ENCODE measurements at regions not wholly inside any gene's neighbourhood (a gene's known extent, or its start where the extent isn't known, plus 50 kb on each side); places are given as distances from the start of the nearest gene placed in this dataset.

DNA sequence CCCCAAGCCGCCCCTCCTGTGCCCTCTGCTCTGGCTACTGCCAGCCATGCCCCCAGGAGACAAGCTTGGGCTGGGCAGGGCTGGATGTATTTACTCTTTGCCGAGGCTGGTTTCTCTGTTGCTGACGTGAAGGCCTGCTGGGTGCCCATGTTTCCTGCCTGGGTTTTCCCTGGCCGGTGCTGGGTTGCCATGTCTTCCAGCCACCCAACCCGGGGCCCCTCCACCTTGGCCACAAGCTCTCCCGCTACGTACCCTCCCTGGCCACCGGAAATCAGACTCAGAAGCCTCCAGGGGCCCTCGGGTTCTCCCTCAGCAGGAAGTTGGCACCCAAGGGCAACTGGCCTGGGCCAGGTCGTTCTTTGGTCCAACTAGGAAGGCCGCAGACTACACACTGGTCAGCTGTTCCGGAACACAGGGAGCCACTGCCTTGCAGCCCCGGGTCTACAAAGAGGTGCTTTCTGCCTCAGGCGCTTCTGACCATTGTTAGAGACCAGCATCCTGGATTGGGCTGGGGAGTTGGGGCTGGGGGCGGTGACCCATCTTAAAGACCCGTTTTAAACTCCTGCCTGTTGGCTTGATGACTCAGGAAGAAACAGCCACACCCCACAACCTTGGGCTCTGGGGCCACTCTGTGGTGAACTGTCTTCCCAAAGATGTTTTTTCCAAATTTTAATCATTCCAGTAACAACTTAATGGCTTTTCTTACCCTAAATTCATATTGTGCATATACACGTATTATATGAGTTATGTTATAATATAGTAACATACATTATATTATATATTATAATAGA is 71.2 kb upstream of the RUNX3 start:
- DNase-seq (ENCODE audit: low spot score): no peak

DNA sequence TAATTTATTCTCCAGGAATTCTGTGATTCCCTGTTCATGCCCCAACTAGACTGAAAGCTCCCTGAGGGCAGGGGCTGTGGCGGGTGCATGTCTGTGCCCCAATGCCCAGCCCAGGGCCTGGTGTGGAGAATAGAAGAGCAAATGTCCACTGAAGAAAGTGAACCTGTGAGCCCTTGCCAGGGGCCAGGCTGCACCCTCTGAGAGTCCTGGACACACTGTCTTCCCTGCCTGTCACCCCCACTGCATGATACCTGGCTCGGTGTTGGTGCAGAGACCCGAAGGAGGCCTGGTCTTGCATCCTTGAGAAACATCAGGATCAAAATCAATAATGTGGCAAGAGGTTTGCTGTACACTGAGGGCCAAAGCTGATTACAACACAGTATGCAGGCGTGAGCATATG is 69.8 kb upstream of the RUNX3 start:
- DNase-seq (ENCODE audit: low spot score): no peak

DNA sequence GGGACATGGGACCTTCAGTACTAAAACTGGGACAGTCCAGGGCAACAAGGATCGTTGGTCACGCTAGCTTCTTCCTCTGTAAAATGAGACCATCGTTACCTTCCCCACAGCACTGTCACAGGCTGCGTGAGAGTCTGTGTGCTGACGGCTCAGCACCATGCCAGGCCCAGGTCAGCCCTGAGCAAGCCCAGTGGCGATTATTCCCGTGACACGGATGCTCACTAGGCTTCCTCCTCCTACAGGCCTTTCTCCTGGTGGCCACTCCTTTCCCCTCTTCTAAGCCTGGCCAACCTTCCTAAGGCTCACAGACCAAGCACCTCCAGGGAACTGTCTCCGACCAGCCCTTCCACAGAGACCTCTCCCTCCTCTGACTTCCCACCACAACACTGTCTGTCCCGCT is 69.3 kb upstream of the RUNX3 start:
- no peak for DNase-seq (ENCODE audit: low spot score)

DNA sequence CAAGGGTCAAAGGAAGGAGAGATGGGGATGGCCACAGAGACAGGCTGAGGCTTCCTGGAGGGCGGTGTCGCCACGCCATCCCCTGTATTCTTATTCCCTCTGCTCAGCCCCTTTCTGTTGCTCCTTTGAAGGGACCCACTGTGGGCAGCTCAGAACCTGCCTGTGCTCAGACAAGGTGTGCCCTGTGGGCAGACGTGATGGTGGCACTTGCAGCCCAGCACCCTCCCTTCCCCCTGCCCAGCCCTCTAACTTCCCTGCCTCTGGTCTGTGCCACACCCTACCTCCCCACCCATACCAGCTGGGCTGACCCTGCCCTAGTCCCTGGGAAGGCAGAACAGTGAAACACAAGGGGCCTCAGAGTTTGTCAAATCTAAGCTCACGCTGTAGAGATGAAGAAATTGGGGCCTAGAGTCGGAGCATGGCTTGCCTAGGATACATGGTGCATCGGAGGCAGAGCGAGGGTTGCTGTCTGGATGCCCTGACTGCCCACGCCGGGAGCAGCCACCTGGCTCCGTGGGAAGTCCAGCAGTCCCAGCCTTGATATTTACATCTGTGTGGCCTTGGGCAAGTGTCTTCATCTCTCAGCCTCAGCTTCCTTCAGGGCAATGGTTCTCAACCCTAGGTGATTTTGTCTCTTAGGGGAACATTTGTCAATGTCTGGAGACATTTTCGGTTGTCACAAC is 68.6 kb upstream of the RUNX3 start:
- no peak for DNase-seq (ENCODE audit: low spot score)

DNA sequence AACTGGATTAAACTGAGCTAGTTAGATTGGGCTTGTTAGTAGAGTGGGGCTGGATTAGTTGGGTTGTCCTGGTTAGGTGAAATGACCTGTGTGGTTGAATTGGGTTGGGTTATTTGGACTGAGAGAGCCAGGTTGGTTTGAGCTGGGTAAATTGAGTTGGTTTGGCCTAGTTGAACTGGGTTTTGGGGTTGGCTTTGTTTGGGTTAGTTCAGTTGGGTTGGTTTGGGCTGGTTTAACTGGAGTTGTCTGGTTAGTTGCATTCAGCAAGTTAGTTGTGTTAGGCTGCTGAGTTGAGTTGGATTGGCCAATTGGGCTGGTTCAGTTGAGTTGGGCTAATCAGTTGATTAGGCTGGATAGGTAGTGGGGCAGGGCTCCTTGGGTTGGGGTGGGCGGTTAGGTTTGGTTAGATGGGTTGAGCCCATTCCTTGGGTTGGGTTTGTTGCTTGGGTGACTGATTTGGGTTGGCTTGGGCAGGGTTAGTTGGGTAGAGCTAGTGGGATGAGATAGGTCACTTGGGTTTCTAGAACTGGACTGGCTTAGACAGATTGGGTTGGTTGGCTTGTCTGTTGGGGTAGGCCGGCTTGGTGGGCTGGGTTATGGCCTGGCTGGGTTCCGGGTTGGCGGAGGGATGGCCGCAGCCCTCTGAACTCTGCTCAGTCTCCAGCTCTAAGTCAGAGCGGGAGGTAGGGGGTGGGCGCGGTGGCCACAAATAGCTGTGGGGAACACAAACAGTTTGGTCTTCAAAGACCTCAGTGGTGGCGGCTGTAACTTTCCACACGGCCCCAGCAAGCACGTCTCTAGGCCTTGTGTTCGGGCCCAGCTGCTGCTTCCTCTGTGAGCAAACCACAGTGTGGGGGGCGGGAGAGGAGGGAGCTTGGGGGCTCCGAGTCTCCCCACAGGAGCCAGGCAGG is 67.2 kb upstream of the RUNX3 start:
- DNase-seq (ENCODE audit: low spot score): no peak

DNA sequence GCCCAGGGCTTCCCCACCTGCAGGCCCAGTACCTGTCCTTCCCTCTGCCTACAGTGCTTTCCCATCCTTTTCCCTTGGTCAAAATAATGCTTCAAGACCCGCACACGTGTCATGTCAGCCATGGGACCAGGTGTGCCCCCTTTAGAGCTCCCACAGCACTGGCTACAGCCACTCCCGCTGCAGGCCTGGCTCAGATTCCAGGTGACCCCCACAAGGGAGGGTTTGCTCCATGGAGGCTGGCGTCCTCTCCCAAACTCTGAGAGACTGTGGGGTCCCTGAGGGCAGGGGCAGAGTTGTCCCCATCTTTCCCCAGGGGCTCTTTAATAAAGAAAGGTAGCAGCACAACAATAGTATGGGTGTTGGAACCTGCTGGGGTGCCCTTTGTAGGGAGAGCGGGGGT is 66.4 kb upstream of the RUNX3 start:
- DNase-seq (ENCODE audit: low spot score): no peak

DNA sequence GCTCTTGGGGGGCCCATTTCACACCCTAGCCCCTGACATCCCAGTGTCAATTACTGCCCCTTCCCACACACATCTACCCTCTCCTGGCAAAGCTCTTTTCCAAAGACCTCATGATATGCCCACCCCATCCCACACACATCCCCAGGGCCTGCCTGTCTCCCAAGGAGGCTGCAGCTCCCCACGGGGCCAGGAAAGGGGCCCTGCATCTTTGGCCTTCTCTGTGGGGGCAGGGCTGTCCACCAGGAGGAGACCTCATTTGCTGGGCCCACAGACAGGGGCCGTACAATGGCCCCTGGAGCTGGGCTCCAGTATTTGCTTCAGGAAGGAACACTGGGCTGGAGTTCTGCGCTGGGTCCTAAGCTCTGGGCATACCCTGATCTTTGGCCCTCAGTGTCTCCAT is 65.6 kb upstream of the RUNX3 start:
- no peak for DNase-seq (ENCODE audit: low spot score)

DNA sequence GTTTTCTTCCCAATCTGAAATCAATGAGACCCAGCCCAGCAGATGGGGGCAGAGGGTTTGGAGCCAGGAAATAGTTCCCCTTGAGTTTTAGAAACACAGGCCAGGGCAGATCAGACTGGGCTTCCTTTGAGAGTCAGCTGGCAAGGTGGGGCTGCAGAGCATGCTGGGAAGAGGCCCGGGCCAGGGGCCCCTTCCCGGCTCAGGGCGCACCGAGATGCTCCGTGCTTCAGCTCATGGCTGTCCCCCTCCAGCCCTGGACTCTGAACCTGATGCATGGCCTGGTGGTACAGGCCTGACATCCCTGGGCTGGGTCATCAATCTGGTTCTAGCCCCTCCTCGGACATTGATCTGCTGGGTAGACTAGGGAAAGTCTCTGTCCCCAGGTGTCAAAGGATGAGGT is 65.1 kb upstream of the RUNX3 start:
- DNase-seq (ENCODE audit: low spot score): no peak

DNA sequence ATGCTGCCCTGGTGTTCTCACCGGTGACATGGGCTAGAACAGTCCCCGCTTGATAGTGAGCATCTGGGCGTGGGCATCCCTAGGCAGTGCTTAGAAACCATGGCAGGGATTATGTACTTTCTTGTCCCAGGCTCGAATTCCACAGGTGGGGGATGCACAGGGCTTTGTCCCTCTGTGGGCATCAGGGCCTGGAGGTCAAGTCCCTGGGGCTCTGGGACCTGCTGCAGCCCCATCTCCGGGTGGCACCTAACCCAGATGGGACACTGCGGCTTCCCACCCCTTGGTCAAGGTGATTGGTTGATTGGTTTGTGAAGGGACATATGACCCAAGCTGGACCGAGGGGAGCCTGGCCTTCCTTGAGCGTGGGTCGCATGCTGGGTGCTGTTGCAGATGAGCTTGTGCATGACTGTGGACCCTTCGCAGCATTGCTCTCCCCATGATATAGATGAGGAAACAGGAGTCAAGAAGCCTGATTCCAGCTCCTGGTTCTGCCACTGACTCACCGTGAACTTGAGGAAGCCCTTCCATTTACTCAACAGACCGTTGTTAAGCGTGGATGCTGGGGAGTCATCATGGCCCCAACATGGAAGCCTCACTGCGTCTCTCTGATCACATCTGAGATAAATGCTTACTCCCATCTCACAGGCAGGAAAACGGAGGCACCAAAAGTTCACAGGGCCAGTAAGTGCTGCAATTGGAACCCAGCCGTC is 64.0 kb upstream of the RUNX3 start:
- DNase-seq (ENCODE audit: low spot score): no peak

DNA sequence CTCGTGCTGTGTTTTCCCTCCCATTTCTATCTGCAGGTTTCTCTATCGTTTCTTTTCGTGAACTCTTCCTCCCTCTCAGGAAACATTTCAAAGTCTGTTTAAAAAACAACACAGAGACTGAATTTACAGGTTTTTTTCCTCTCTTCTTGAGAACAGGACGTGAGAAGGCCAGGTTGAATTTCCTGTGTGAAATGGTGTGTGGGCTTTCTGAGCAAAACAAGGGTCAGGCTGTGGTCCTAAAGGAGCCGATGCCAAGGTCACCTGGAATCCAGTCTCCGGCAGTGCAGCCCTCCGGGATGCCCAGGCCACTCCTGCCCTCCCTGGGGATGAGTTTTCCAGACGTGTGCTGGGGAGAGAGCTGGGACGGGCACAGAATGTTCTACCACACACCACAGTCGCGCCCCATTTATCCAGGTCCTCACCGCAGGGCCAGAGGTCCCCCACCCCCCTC is 62.7 kb upstream of the RUNX3 start:
- DNase-seq (ENCODE audit: low spot score): no peak

DNA sequence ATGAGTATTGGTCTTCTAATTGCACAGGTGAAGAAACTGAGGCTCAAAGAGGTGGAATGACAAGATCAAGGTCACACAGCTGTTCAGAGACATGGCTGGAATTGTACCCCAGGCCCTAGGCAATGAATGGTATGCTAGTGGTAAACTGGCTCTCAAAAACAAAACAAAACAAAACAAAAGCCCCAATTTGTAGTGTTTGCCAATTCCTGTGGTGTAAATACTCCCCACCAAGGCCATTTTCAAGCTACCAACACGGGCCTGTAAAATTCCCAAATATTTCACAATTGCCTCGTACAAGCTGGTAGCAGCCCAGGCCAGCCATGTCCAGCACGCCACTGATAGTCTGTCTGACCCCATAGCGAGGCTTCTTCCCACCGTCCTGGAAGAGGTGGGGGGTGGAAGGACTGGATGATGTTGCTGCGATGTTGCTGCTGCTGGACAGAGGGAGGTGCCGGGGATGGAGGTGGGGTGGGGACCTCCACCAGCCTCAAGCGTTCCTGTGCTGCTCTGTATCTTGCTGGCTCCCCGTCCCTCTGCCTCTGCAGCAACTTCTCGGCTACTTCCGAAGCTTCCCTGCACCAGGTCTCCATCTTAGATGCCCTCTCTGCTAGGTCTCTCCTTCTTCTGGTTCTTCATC is 62.2 kb upstream of the RUNX3 start:
- no peak for DNase-seq (ENCODE audit: low spot score)

DNA sequence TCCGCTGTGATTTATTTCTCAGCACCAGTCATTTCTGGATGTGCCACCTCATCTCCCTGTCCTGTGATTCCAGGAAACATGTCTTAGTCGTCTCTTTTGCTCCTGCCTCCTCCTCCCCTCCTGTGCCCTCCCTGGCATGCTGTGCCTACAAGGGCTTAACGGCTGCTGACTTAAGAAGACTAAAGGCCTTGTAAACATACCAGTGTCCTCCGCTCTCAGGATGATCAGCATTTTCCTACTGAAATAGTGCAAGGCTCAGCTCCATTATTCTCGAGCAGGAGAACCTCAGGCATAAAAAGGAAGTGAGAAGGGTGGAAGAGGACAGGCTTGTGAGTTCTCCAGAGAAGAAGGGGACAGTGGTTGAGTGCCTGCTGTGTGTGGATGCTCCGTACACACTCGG is 61.6 kb upstream of the RUNX3 start:
- no peak for DNase-seq (ENCODE audit: low spot score)

DNA sequence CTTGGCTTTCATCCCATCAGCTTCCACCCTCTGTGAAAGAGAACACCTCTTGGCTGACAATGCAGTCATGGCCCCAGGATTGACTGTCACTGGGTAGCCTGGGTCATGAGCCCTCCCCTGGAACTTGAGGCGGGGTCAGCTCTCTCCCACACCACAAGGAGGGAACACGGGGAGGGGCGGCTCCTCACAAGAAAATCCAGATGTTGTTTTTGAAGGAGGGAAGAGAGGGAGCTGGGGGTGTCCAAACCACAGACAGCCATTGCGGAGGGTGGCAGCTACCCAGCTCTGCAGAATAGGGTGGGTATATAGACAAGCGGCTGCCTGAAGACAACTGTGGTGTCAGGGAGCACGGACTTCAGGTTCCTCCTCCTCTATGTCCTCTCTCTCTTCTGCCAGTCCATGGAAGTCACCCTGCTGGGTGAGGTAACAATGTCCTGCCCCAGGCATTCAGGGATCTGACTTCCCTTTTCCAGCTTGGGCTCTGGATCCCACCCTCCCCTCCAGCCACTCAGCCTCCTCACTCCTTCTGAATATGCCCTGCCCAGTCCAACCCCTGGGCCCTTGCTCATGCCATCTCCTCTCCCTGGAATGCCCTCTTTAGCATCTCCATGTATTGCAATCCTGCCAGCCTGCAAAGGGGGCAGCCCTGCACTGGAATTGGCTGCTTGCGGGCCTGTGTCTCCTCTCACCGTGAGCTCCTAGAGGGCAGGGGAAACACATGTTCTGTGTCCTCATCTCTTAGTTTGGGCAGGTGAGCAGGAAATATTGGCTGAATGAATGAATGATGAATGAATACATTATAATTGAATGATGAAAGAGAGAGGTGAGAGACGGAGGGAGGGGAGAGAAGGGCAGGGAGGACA is 60.9 kb upstream of the RUNX3 start:
- no peak for DNase-seq (ENCODE audit: low spot score)

DNA sequence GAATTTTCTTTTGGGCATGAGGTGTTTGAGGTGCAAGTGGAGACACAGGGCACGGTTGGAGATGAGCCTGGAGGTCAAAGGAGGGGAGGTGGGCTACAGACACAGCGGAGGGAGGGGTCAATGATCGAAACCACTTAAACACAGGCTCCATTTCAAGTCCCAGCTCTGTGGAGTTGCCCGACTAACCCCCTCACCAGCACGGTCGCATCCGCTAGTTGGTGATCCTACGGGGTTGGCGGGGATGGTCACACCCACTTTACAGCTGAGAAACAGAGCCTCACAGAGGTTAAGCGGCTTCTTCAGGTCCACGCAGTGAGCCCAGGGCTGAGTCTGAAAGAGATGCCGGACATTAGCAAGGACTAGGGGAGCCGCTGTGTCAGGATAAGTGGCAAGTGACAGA is 60.1 kb upstream of the RUNX3 start:
- DNase-seq (ENCODE audit: low spot score): no peak

DNA sequence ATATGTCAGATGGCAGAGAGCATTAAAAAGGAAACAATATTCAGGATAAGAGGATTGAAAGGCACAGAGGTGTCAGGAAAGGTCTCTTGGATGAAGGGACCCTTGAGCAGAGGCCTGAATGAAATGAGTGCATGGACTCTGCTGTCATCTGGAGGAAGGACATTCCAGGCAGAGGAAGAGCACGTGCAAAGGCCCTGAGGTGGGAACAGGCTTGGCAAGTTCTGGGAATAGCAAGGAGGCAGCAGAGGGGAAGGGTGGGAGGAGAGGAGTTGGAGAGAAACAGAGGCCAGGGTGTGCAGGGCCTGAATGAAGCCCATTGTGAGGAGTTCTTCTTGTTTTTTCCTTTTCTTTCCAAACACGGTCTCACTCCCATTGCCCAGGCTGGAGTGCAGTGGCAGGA is 59.0 kb upstream of the RUNX3 start:
- no peak for DNase-seq (ENCODE audit: low spot score)

DNA sequence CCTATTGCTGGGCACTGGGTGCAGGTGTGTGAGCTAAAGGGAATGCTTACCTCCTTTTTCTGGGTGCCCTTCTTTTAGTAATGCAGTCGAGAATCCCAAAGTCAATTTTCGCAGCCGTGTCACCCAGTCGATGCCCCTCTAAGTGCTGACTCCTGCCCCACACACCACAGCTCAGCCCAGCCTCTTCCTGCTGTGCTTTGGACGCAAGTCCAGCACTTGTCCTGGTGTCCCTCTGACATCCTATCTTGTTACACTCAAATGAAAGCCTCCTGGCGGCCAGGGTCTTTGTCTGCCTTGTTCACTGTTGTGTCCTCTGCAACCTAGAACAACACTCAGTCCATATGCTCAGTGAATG is 58.5 kb upstream of the RUNX3 start:
- DNase-seq (ENCODE audit: low spot score): no peak

DNA sequence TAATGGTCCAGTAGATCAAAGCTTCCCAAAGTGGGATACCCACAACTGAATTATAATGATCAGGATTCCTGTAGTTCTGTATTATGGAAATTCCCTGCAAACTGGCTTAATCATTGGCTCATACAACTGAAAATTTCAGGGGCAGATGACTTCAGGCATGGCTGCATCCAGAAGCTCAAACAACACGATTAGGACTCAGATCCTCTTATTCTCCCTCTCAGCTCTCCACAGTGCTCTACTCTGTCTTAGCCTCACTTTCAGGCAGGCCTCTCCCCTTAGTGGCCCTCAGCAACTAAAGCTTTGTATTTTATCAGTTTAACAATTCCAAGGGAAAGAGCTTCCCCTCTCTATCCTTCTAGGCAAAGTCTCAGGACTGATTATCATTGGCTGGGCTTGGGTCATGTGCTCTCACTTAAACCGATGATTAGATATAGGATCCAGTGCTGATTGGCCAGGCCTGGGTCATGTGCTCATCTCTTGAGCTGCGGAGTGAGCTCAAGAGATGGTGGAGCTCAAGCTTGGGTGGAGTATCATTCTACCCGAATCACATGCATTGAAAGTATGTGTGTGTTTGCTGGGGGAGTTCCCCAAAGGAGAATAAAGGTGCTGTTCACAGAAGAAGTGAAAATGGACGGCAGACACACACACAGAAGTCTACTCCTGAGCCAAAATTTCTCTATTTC is 57.9 kb upstream of the RUNX3 start:
- no peak for DNase-seq (ENCODE audit: low spot score)

DNA sequence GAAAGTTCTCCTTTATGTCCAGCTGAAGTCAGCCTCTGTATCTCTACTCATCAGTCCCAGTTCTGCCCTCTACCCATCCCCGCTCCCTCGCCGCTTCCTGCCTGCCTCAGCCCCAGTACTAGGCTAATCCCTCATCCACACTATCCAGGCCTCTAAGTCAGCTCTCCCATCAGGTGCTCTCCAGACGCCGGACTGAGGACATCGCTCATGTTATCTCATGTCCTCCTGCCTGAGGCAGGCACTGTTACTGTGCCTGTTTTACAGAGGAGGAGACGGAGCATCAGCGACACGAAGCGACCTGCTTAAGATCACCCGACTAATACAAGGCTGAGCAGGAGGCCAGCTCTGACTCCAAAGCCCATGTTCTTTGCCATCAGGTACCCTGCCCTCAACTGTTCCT is 57.3 kb upstream of the RUNX3 start:
- no peak for DNase-seq (ENCODE audit: low spot score)

DNA sequence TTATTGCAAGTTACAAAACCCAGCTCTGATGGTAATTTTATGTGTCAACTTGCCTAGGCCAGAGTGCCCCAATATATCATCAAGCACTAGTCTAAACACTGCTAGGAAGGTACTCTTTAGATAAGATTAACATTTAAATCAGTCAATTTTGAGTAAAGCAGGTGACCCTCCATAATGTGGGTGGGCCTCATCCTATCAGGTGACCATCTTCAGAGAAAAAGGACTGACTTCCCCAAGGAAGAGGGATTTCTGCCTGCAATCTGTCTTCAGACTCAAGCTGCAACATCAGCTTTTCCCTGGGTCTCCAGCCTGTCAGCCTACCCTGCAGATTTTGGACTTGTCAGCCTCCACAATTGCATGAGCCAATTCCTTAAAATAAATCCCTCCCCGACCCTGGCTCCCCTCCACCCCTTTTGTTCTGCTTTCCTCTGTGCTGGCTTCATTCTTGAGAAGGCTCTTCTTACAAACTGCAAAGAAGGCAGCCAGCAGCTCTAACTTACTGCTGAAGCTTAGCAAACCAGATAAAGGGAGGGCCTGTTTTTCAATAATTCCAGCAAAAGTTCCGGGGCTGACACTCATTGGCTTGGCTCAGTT is 56.4 kb upstream of the RUNX3 start:
- DNase-seq (ENCODE audit: low spot score): no peak

DNA sequence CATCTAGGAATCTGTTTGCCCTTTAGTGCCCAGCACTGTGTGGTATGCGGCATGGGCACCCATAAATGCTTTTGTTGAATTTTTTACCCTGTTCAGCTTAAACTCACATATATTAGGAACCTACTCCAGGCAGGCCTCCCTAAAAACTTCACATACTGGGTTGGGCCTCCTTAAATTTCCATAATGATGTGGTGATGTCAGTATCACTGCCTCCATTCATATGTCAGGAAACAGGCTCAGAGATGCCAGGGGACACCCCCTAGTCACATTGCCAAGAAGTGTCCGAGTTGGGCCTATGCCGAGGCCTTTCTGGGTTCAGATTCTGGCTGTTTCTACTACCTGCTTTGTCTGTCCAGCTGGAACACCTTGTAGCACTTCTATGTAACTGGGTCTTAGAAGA is 55.7 kb upstream of the RUNX3 start:
- DNase-seq (ENCODE audit: low spot score): no peak
